ENCODE measurements at regions not wholly inside any gene's neighbourhood (a gene's known extent, or its start where the extent isn't known, plus 50 kb on each side); places are given as distances from the start of the nearest gene placed in this dataset.

- Histone ChIP-seq H3K56ac (replicated peaks; ENCODE audit: insufficient read length, low read depth, low read length) (no peak overlapping the region), H4K20me1 (replicated peaks in 1 of 2; ENCODE audit: control insufficient read depth in 1 of 2, insufficient read depth in 2 of 2, low read length in 2 of 2) (no peaks in the 10 kb centered on the region), H3K23me2 (ENCODE audit: low read depth, low read length) (no peaks in the 10 kb centered on the region; the same call in 1 of the 2 replicates), H3K23ac (ENCODE audit: insufficient read length) (no peak overlapping the region), H3K9ac (replicated peaks in 1 of 4; ENCODE audit: extremely low read depth in 1 of 4, low read depth in 3 of 4, low read length in 3 of 4) (no peak overlapping the region), H2BK12ac (ENCODE audit: low read depth, low read length) (no peak overlapping the region), H3K36me3 (ENCODE audit: control insufficient read depth in 2 of 4, insufficient read depth in 4 of 4, low read length in 3 of 4) (no peaks in the 10 kb centered on the region), H2BK5ac (ENCODE audit: low read depth, low read length) (no peak overlapping the region; the same call in 1 of the 2 replicates), H3K27ac (ENCODE audit: low read depth, low read length) (no peak overlapping the region), H3K9me3 (ENCODE audit: insufficient read depth in 2 of 2, low read depth in 1 of 2, low read length in 1 of 2) (0 out of 4 replicates have a peak, but pooled peaks cover 0 to 11% of the 10 kb centered on the region in 2 experiments), H3K18ac (ENCODE audit: extremely low read depth, low read length) (no peak overlapping the region), H4K5ac (ENCODE audit: insufficient read length, low read depth, low read length) (no peak overlapping the region), H3K79me2 (ENCODE audit: control insufficient read depth in 1 of 2, insufficient read depth in 2 of 2, low read length in 2 of 2) (no peaks in the 10 kb centered on the region), H3K14ac (ENCODE audit: insufficient read length) (no peak overlapping the region), H3K27me3 (replicated peaks in 1 of 4; ENCODE audit: control insufficient read depth in 3 of 4, extremely low read depth in 1 of 4, insufficient read depth in 3 of 4, low read length in 3 of 4) (peaks cover 0 to 1% (median 0%) of the 10 kb centered on the region in 4 experiments; a peak in 1 of 7 replicates), H3K4me1 (replicated peaks in 1 of 4; ENCODE audit: control insufficient read depth in 3 of 4, insufficient read depth in 4 of 4, low read length in 3 of 4) (peaks cover 0 to 8% (median 2%) of the 10 kb centered on the region in 4 experiments; a peak in 4 of 7 replicates), H2AK5ac (ENCODE audit: low read depth, low read length) (no peak overlapping the region), H4K91ac (replicated peaks; ENCODE audit: insufficient read length, low read length) (no peak overlapping the region), H2BK20ac (ENCODE audit: low read length) (no peak overlapping the region), H3K79me1 (ENCODE audit: low read depth, low read length) (no peaks in the 10 kb centered on the region), H4K8ac (ENCODE audit: extremely low read depth, insufficient read depth, low read length) (no peak overlapping the region), H2BK15ac (ENCODE audit: low read length) (no peak overlapping the region), H2BK120ac (replicated peaks; ENCODE audit: low read depth, low read length) (no peak overlapping the region), H3K4me2 (ENCODE audit: insufficient read depth in 1 of 2, low read depth in 2 of 2, low read length in 2 of 2) (no peak overlapping the region), H2AFZ (ENCODE audit: low read length) (no peak overlapping the region), H3K4me3 (ENCODE audit: extremely low read depth in 1 of 4, insufficient read depth in 2 of 4, low read depth in 3 of 4, low read length in 4 of 4) (no peak overlapping the region), H3K4ac (replicated peaks; ENCODE audit: insufficient read length, low read depth, low read length) (no peak overlapping the region)
- FAIRE-seq: no peak
- no peak for DNase-seq (ENCODE audit: low read depth in 1 of 2, low spot score in 2 of 2)
- POLR2A ChIA-PET (ENCODE audit: partially characterized antibody): no interaction called here
- 88% methylated on average over 1 of the region's 1 CpG; no CpG with 5 or more reads in 1 of the 2 experiments for WGBS, 2 experiments (ENCODE audit: extremely low coverage in 1 of 2, insufficient coverage in 1 of 2, insufficient read length in 1 of 2, insufficient replicate concordance in 2 of 2, low coverage in 1 of 2, low lambda C conversion rate in 2 of 2, missing lambda C conversion rate in 1 of 2)
- CTCF ChIA-PET (ENCODE audit: partially characterized antibody): interaction anchor here (1.3 to 2.1 kb wide), 2 partner anchors 15 to 264 kb away, joined by 4 to 5 read pairs; no protein-coding TSS in a partner anchor
- TF ChIP-seq YY1 (IDR thresholded peaks at IDR 0.05; ENCODE audit: low read depth, low read length): no peak
- TF ChIP-seq GTF2F1 (IDR thresholded peaks at IDR 0.05; ENCODE audit: borderline replicate concordance, low read depth, low read length): no peak
- no peak for TF ChIP-seq BRCA1 (IDR thresholded peaks at IDR 0.05; ENCODE audit: low read depth, low read length)
- TF ChIP-seq CEBPB (IDR thresholded peaks at IDR 0.05; ENCODE audit: low read depth, low read length): no peak
- TF ChIP-seq CBX8 (IDR thresholded peaks at IDR 0.05; ENCODE audit: borderline replicate concordance, low read depth, low read length): no peak
- no peak for TF ChIP-seq MAFK (IDR thresholded peaks at IDR 0.05; ENCODE audit: low read depth, low read length)
- TF ChIP-seq KDM4A (IDR thresholded peaks at IDR 0.05; ENCODE audit: low read depth, low read length, severe bottlenecking): no peak
- TF ChIP-seq KDM1A (IDR thresholded peaks at IDR 0.05; ENCODE audit: borderline replicate concordance, low read length): no peak
- no peak for TF ChIP-seq EZH2 (IDR thresholded peaks at IDR 0.05; ENCODE audit: low read depth, low read length, severe bottlenecking)
These were observed 312.0 kb upstream of the TMTC4 start for GRCh38 chr13:100986571-100986970.
